NAMALWA (cell line): ENCODE measurements at regions not wholly inside any gene's neighbourhood (a gene's known extent, or its start where the extent isn't known, plus 50 kb on each side); places are given as distances from the start of the nearest gene placed in this dataset.

Experiments used
- DNase-seq: peaks from one replicate; pipeline ENCODE4 v3.0.0-alpha.2; 2015; ENCODE audit warnings: low spot score

DNA sequence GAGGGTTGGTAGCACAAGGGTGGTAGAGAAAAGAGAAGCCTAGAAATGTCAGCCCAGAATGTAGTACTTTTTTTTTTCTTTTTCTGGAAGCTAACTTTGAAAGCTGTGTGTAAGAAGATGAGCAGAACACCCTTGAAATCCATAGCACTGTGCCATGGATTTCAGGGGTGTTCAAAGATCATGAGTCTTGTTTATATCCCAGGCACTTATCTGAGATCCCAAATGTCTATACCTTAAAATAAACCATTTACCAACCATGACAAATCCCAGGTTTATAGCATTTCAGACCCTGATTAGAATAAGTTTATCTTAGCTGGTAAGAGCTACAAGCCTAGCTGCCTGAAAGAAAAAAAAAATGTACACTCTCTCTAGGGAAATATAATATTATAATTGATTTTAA lies 389.9 kb upstream of the ANXA10 start:
- DNase-seq: no peak

- DNase-seq: no peak
These were observed 380.8 kb upstream of the ANXA10 start for GRCh38 chr4:167711517-167711916.

- no peak for DNase-seq
These were observed 378.6 kb upstream of the ANXA10 start for GRCh38 chr4:167713756-167714155.

DNA sequence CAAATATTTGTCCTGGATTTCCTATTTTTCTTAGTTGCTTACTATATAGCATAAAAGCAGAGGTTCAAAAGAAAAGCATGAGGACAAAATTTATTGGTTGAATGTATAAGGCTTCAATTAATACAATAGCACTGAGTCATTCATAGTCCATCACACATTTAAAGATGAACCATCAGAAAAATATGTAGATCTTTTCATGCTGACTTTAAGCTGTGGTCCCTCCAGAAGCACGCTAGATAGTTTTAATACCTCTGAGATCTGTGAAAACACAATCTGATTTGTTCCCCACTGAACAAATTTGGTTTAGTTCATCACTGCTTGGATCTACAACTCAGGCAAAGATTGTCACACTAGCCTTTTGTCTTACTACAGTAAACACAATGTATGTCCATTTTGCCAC lies 377.2 kb upstream of the ANXA10 start:
- no peak for DNase-seq

- DNase-seq: no peak
These were observed 374.8 kb upstream of the ANXA10 start for GRCh38 chr4:167717495-167717894.

DNA sequence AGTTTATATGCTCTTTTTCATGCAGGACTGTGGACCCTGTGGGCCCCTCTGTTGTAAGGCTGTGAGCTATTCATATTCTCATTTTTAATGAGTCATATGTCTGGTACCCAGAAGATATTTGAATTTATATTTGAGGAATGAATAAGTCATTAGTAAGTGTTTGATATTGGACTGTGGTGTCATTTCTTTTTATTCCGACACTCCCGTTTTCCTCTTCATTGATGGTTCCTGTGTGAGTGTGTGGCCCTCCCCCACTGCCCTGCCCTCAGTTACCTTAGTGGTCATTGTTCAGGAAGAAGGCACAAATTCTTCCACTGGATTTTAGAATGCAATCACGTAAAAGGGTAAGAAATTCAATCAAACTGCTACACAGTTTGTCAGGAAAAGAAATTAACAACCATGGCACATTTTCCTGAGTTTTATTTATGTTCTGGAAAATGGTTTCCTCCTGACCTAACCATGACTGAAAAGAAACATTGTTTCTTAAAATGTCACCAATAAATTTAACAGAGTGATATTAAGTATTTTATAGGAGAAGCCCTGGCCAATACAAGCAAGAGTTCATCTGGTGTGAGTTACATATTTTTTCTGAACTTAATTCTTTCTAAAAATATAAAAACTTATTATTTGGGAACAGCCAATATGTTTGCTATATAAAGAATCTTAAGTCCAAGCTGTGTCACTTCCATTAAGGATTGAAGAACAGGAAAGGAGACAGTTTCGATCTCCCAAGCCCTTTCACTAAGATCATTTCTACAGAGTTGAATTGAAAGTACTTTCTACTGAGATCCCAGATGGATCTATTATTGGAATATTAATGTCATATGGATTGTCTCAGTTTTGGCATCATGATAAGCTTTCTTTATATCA lies 370.5 kb upstream of the ANXA10 start:
- no peak for DNase-seq

- DNase-seq: no peak
These were observed 369.9 kb upstream of the ANXA10 start for GRCh38 chr4:167722487-167722808.

DNA sequence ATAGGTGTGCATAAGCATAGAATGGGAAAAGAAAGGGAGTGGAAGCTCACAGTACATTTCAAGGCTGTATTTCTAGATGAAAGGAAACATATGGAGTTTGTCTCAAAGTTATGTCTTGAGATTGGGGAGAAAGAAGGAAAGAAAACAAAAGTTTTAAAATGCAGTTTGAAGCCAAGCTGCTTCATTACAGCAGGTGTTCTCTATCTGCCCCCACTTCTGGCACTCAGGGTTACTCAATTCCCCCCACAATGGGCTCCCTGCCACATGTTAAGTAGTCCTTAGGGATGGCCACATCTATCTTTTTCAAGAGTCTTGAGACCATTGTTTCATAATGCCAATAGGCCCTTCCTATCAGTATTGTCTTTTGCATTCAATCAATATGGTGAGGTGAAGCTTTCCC lies 367.4 kb upstream of the ANXA10 start:
- no peak for DNase-seq

DNA sequence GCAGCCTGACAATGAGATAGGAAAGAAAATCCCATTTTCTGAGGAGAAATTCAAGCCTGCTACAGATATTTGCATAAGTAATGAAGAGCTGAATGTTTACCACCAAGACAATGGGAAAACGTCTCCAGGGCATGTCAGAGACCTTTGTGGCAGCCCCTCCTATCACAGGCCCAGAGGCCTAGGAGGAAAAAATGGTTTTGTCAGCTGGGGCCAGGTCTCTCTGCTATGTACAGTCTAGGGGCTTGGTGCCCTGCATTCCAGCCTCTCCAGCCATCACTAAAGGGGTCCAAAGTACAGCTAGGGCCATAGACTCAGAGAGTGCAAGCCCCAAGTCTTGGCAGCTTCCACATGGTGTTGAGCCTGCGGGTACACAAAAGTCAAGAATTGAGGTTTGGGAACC lies 361.6 kb upstream of the ANXA10 start:
- no peak for DNase-seq

- no peak for DNase-seq
These were observed 347.2 kb upstream of the ANXA10 start for GRCh38 chr4:167745024-167745687.

GRCh38 chr4:167767281-167767680 lies 325.1 kb upstream of the ANXA10 start:
- no peak for DNase-seq

- DNase-seq: no peak
These were observed 317.7 kb upstream of the ANXA10 start for GRCh38 chr4:167774646-167775045.

DNA sequence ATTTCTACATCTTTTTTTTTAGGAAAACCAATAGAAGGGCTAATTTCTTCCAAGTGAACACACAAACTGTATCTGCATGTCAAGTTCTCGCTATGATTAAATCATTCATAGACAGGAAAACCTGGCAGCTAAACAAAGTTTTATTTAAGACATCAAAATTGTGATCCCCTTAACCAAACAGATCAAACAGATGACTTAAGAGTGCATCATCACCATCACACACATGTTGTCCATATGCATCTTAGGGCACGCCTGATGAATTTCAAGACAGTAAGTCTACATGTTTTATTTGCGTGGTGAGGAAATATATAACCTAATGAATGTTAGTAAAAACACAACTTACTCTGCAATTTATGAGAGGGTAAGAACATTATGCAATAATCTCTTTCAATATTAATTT lies 317.0 kb upstream of the ANXA10 start:
- no peak for DNase-seq

DNA sequence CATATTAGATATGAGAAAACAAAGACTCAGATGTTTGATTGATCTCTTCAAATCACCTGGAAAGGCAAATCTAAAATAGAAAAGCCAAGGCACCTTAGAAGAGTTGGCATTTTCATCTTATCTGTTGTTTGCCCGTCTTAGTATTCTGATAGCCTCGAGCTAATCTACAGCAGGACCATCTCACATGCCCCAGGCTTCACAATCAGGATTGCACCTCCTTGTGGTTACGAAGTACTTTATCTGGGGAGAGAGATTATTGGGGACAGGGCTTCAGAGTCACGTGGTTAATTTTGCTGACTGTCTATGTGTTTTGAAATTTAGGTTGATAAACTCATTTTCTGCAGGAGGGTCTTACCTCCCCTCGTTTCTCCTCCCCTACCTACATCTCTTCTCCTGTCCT lies 313.1 kb upstream of the ANXA10 start:
- DNase-seq: no peak

GRCh38 chr4:167779864-167780263 lies 312.5 kb upstream of the ANXA10 start:
- no peak for DNase-seq

DNA sequence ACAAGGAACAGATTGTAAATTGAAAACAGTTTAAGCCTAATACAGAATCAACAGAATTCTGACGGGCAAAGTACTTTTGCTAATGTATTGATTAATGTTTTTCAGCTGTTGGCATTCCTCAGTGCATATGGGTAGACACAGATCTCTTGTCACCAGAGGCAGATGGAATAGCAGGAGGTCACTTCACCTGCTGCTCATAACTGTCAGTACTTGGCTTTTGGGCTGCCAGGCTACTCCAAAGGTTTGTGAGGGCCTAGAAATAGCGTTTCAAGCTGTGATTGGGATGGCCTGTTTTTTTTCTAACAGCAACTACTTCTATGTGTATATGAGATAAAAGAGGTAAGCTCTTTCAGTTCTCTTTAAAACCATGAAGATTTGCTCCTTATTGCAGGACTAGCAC lies 307.5 kb upstream of the ANXA10 start:
- no peak for DNase-seq

DNA sequence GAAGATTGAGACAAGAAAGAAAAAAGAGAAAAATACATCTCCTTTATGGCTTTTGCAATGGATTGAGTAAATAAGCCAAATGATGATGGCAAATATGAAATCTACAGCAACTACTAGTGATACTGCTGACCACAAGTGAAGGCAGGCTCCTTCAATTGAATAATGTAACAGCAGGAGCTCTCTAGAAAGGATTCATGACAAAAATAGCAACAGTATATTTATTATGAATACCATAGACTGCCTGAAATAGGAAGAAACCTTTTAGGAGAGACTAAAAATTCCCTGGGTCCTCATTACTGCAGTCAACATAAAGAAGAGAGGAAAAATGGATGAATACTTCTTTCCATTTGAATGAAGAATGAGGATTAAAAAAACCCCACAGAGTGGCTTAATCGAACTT lies 306.8 kb upstream of the ANXA10 start:
- no peak for DNase-seq

DNA sequence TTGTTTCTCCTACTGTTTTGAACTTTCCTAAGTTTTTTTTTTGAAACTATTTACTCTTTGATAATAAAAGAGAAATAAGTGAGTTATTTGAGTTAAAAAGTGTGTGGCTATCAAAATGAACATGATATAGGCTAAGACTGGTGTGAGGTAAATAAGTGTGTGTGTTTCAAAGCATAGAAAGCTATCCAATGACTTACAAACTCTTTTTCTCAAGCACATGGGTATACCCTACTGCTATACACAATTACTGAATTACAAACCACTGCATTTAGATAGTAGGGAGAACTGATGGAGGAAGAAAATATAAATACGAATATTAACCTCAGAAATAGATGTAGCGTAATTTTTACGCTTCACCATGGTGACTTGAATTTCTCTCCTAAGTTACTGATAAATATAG lies 305.8 kb upstream of the ANXA10 start:
- no peak for DNase-seq

GRCh38 chr4:167787231-167787630 lies 305.1 kb upstream of the ANXA10 start:
- no peak for DNase-seq

GRCh38 chr4:167802463-167803212 lies 289.7 kb upstream of the ANXA10 start:
- no peak for DNase-seq

- no peak for DNase-seq
These were observed 280.4 kb upstream of the ANXA10 start for GRCh38 chr4:167811958-167812357.

GRCh38 chr4:167826281-167826680 lies 266.1 kb upstream of the ANXA10 start:
- DNase-seq: no peak

- DNase-seq: no peak
These were observed 260.5 kb upstream of the ANXA10 start for GRCh38 chr4:167831855-167832254.
